ENCODE measurements at regions not wholly inside any gene's neighbourhood (a gene's known extent, or its start where the extent isn't known, plus 50 kb on each side); places are given as distances from the start of the nearest gene placed in this dataset.

DNA sequence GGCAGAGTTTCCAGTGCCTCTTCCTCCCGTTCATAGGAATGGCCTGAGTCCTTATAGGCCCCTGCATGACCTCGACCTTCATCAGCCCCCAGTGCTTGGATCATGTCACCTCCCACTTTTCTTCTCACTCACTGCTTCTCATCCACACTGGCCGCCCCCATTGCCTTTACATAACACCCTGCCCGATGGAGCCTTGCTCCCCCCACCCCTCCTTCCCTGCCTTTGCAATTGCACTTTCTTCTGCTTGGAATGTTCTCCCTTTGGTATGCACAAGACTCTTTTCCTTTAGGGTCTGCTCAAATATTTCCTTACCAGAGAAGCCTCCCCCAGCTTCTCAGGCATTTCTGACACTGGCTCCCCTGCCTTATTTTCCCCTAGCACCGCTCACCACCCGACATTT lies 125.2 kb upstream of the KCNJ6 start (continued):
- TF ChIP-seq ZNF248 (tag by site-specific recombination; IDR thresholded peaks at IDR 0.05): no peak

DNA sequence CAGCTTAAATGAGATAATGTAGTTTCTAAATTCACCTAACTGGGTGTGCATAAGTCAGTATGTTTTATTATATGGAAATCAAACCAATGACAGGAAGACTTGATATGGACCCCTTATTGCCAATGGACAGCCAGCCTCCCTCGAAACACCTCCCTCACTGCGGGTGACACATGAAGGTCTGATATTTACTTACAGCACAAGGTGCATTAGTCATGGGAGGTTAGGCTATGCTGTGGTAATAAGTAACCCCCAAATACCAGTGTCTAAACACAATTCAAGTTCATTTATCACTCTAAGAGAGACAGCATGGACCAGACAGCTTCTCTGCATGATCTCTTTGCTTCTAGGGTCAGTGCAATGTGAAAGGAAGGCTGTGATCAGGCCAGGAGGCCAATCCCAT lies 126.0 kb upstream of the KCNJ6 start:
- POLR2A ChIA-PET: no interaction called here
- TF ChIP-seq HOXC10 (CRISPR knock-in tag; IDR thresholded peaks at IDR 0.05) (no peak), ZNF792 (tag by site-specific recombination; IDR thresholded peaks at IDR 0.05) (no peak), ZIC2 (tag by site-specific recombination; IDR thresholded peaks at IDR 0.05) (no peak), ZBTB48 (tag by site-specific recombination; IDR thresholded peaks at IDR 0.05) (no peak), ZNF707 (tag by site-specific recombination; IDR thresholded peaks at IDR 0.05) (no peak), ZNF18 (tag by site-specific recombination; IDR thresholded peaks at IDR 0.05) (no peak), ZNF16 (tag by site-specific recombination; IDR thresholded peaks at IDR 0.05; ENCODE audit: low read depth) (no peak), YY1 (tag by site-specific recombination; IDR thresholded peaks at IDR 0.05) (no peak), TCF7L2 (IDR thresholded peaks at IDR 0.05; ENCODE audit: borderline replicate concordance, low read depth, low read length) (no peak), ZNF449 (tag by site-specific recombination; IDR thresholded peaks at IDR 0.05) (no peak), ZFP3 (tag by site-specific recombination; IDR thresholded peaks at IDR 0.05; ENCODE audit: low read depth) (no peak), REST (tag by site-specific recombination; IDR thresholded peaks at IDR 0.05) (no peak), ZNF148 (tag by site-specific recombination; IDR thresholded peaks at IDR 0.05; ENCODE audit: borderline replicate concordance) (no peak), ZFP69B (tag by site-specific recombination; IDR thresholded peaks at IDR 0.05) (no peak), ZNF585B (tag by site-specific recombination; IDR thresholded peaks at IDR 0.05) (no peak), ZFP37 (tag by site-specific recombination; IDR thresholded peaks at IDR 0.05) (no peak)
- TF ChIP-seq, protein P1, sequence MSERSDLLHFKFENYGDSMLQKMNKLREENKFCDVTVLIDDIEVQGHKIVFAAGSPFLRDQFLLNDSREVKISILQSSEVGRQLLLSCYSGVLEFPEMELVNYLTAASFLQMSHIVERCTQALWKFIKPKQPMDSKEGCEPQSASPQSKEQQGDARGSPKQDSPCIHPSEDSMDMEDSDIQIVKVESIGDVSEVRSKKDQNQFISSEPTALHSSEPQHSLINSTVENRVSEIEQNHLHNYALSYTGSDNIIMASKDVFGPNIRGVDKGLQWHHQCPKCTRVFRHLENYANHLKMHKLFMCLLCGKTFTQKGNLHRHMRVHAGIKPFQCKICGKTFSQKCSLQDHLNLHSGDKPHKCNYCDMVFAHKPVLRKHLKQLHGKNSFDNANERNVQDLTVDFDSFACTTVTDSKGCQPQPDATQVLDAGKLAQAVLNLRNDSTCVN (tag by site-specific recombination; optimal IDR thresholded peaks at IDR 0.05): no peak
- TF ChIP-seq, protein P2, sequence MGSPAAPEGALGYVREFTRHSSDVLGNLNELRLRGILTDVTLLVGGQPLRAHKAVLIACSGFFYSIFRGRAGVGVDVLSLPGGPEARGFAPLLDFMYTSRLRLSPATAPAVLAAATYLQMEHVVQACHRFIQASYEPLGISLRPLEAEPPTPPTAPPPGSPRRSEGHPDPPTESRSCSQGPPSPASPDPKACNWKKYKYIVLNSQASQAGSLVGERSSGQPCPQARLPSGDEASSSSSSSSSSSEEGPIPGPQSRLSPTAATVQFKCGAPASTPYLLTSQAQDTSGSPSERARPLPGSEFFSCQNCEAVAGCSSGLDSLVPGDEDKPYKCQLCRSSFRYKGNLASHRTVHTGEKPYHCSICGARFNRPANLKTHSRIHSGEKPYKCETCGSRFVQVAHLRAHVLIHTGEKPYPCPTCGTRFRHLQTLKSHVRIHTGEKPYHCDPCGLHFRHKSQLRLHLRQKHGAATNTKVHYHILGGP (tag by site-specific recombination; IDR thresholded peaks at IDR 0.05): no peak
- H3K9me3 ChIP-seq (ENCODE audit: control insufficient read depth, insufficient read depth, low read depth, low read length): no peaks in the 10 kb centered on the region
- no peak overlapping the region for H3K27ac ChIP-seq (ENCODE audit: extremely low read depth, low read depth, low read length)
- CTCF ChIA-PET: interaction anchor here (0.5 to 0.7 kb wide), 4 partner anchors 8 to 76 kb away, joined by 3 to 5 read pairs (median 4); no protein-coding TSS in a partner anchor
- no peak overlapping the region for H3K4me3 ChIP-seq (ENCODE audit: low read depth, low read length)
- no peaks in the 10 kb centered on the region for H3K36me3 ChIP-seq (ENCODE audit: control insufficient read depth in 2 of 2, insufficient read depth in 1 of 2, low read length in 2 of 2)
- no peaks in the 10 kb centered on the region for H3K4me1 ChIP-seq (ENCODE audit: control insufficient read depth, insufficient read depth, low read length)
